ENCODE measurements at regions not wholly inside any gene's neighbourhood (a gene's known extent, or its start where the extent isn't known, plus 50 kb on each side); places are given as distances from the start of the nearest gene placed in this dataset.

DNA sequence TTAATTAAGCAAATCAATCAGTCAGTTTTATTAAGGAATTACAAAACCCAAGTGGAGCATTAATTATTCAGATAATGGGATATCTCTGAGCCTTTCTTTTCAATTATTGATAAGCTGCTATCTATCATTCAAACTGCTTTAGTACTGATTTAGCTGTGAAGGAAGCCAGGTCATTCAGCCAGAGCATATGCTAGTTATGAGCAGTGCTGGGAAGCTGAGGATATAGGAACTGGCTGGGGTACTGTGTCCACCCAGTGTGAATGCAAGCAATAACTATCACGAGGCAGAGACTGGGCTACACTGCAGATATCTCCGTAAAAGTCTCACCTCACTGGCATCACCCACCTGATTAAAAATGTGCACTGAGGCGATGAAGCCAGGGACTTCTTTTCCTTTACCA lies 496.7 kb upstream of the PIK3C3 start:
- TF ChIP-seq, protein P1, sequence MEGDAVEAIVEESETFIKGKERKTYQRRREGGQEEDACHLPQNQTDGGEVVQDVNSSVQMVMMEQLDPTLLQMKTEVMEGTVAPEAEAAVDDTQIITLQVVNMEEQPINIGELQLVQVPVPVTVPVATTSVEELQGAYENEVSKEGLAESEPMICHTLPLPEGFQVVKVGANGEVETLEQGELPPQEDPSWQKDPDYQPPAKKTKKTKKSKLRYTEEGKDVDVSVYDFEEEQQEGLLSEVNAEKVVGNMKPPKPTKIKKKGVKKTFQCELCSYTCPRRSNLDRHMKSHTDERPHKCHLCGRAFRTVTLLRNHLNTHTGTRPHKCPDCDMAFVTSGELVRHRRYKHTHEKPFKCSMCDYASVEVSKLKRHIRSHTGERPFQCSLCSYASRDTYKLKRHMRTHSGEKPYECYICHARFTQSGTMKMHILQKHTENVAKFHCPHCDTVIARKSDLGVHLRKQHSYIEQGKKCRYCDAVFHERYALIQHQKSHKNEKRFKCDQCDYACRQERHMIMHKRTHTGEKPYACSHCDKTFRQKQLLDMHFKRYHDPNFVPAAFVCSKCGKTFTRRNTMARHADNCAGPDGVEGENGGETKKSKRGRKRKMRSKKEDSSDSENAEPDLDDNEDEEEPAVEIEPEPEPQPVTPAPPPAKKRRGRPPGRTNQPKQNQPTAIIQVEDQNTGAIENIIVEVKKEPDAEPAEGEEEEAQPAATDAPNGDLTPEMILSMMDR (IDR thresholded peaks at IDR 0.05; ENCODE audit: insufficient read depth, low read length, poor library complexity, severe bottlenecking) = no peak
- Histone ChIP-seq H3F3A (ENCODE audit: insufficient read depth) (no peaks in the 10 kb centered on the region), H3K4me2 (ENCODE audit: low read depth, low read length, poor library complexity, severe bottlenecking) (no peak overlapping the region), H3K9me2 (replicated peaks; ENCODE audit: insufficient read depth, low read length) (no peaks in the 10 kb centered on the region; the same call in 1 of the 2 replicates), H3K27me3 (ENCODE audit: low read length) (no peaks in the 10 kb centered on the region), H3K9ac (ENCODE audit: low read length) (no peak overlapping the region), H3K9me3 (ENCODE audit: insufficient read depth, low read length) (no peaks in the 10 kb centered on the region), H3K36me3 (ENCODE audit: low read length) (no peaks in the 10 kb centered on the region), H3K4me3 (ENCODE audit: insufficient read depth, low read length, poor library complexity, severe bottlenecking) (no peak overlapping the region), H4K20me1 (ENCODE audit: low read depth, low read length) (no peaks in the 10 kb centered on the region), H3K27ac (ENCODE audit: low read depth, low read length) (no peak overlapping the region), H3K79me2 (ENCODE audit: insufficient read depth, low read length) (no peaks in the 10 kb centered on the region), H2AFZ (ENCODE audit: low read depth, low read length, severe bottlenecking) (no peak overlapping the region)

DNA sequence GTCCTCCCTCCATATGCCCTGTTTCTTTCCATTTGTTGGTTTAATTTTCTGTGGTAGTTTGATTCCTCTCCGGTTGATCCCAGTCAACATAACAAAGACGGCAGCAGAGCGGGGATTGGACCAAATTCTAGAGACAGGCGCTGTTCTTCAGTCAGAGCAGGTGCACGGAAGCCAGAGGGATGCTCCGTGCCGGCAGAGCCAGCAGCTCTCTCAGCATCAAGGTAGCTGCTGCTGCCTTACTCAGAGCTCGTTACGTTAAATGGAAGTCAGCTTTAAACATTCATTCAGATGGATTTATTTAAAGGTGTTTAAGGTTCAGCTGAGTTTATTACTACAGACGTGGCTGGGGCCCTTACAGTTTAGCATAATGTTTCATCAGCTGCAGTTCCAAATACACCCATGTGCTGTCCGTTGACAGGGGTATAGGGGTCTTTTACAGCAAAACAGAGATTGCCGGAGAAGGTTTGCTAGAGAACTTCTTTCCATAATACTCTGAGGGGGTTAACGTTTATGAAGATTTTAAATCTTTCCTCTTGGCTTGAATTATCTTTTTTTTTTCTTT lies 497.2 kb upstream of the PIK3C3 start:
- Histone ChIP-seq H4K20me1 (ENCODE audit: low read depth, low read length) (no peaks in the 10 kb centered on the region), H3K79me2 (ENCODE audit: insufficient read depth, low read length) (no peaks in the 10 kb centered on the region), H3K27me3 (ENCODE audit: low read length) (no peaks in the 10 kb centered on the region), H3K27ac (ENCODE audit: low read depth, low read length) (no peak overlapping the region), H3K4me3 (ENCODE audit: insufficient read depth, low read length, poor library complexity, severe bottlenecking) (no peak overlapping the region), H3K4me2 (ENCODE audit: low read depth, low read length, poor library complexity, severe bottlenecking) (no peak overlapping the region), H3K9me2 (replicated peaks; ENCODE audit: insufficient read depth, low read length) (no peaks in the 10 kb centered on the region; the same call in 1 of the 2 replicates), H3K9me3 (ENCODE audit: insufficient read depth, low read length) (no peaks in the 10 kb centered on the region), H3F3A (ENCODE audit: insufficient read depth) (no peaks in the 10 kb centered on the region), H3K36me3 (ENCODE audit: low read length) (no peaks in the 10 kb centered on the region), H2AFZ (ENCODE audit: low read depth, low read length, severe bottlenecking) (no peak overlapping the region), H3K9ac (ENCODE audit: low read length) (no peak overlapping the region)
- TF ChIP-seq, protein P1 (IDR thresholded peaks at IDR 0.05; ENCODE audit: insufficient read depth, low read length, poor library complexity, severe bottlenecking) = no peak
- TF ChIP-seq EZH2phosphoT487 (conservative IDR thresholded peaks at IDR 0.05; ENCODE audit: low read length) = no peak

- no peaks in the 10 kb centered on the region; the same call in 1 of the 2 replicates for H3K9me2 ChIP-seq (replicated peaks; ENCODE audit: insufficient read depth, low read length)
- no peaks in the 10 kb centered on the region for H3K36me3 ChIP-seq (ENCODE audit: low read length)
- no peak overlapping the region for H3K27ac ChIP-seq (ENCODE audit: low read depth, low read length)
- no peak overlapping the region for H2AFZ ChIP-seq (ENCODE audit: low read depth, low read length, severe bottlenecking)
- no peak for TF ChIP-seq EZH2phosphoT487 (conservative IDR thresholded peaks at IDR 0.05; ENCODE audit: low read length)
- TF ChIP-seq, protein P1 (IDR thresholded peaks at IDR 0.05; ENCODE audit: insufficient read depth, low read length, poor library complexity, severe bottlenecking) = no peak
- H4K20me1 ChIP-seq (ENCODE audit: low read depth, low read length) = no peaks in the 10 kb centered on the region
- H3K79me2 ChIP-seq (ENCODE audit: insufficient read depth, low read length) = no peaks in the 10 kb centered on the region
- H3K9ac ChIP-seq (ENCODE audit: low read length) = no peak overlapping the region
- H3K27me3 ChIP-seq (ENCODE audit: low read length) = no peaks in the 10 kb centered on the region
- H3K4me3 ChIP-seq (ENCODE audit: insufficient read depth, low read length, poor library complexity, severe bottlenecking) = no peak overlapping the region
- H3K9me3 ChIP-seq (ENCODE audit: insufficient read depth, low read length) = no peaks in the 10 kb centered on the region
- H3K4me2 ChIP-seq (ENCODE audit: low read depth, low read length, poor library complexity, severe bottlenecking) = no peak overlapping the region
- H3F3A ChIP-seq (ENCODE audit: insufficient read depth) = no peaks in the 10 kb centered on the region
Measured at GRCh38 chr18:41456831-41457230, 498.2 kb upstream of the PIK3C3 start.

All from SU-DHL-6 (cell line).